ENCODE measurements at regions not wholly inside any gene's neighbourhood (a gene's known extent, or its start where the extent isn't known, plus 50 kb on each side); places are given as distances from the start of the nearest gene placed in this dataset.

GRCh38 chr14:98944989-98945388 lies 327.0 kb downstream of the BCL11B start:
- H3K27me3 ChIP-seq (replicated peaks; ENCODE audit: control insufficient read depth, insufficient read depth, low read length): no peaks in the 10 kb centered on the region
- H3K4me3 ChIP-seq (replicated peaks; ENCODE audit: low read depth, low read length): no peak overlapping the region
- H3K36me3 ChIP-seq (ENCODE audit: control insufficient read depth, insufficient read depth, low read length): no peaks in the 10 kb centered on the region
- TF ChIP-seq, protein P1, sequence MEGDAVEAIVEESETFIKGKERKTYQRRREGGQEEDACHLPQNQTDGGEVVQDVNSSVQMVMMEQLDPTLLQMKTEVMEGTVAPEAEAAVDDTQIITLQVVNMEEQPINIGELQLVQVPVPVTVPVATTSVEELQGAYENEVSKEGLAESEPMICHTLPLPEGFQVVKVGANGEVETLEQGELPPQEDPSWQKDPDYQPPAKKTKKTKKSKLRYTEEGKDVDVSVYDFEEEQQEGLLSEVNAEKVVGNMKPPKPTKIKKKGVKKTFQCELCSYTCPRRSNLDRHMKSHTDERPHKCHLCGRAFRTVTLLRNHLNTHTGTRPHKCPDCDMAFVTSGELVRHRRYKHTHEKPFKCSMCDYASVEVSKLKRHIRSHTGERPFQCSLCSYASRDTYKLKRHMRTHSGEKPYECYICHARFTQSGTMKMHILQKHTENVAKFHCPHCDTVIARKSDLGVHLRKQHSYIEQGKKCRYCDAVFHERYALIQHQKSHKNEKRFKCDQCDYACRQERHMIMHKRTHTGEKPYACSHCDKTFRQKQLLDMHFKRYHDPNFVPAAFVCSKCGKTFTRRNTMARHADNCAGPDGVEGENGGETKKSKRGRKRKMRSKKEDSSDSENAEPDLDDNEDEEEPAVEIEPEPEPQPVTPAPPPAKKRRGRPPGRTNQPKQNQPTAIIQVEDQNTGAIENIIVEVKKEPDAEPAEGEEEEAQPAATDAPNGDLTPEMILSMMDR (IDR thresholded peaks at IDR 0.05; ENCODE audit: insufficient read depth, low read length, poor library complexity, severe bottlenecking): no peak
- DNase-seq (ENCODE audit: extremely low read depth, insufficient read length): no peak

DNA sequence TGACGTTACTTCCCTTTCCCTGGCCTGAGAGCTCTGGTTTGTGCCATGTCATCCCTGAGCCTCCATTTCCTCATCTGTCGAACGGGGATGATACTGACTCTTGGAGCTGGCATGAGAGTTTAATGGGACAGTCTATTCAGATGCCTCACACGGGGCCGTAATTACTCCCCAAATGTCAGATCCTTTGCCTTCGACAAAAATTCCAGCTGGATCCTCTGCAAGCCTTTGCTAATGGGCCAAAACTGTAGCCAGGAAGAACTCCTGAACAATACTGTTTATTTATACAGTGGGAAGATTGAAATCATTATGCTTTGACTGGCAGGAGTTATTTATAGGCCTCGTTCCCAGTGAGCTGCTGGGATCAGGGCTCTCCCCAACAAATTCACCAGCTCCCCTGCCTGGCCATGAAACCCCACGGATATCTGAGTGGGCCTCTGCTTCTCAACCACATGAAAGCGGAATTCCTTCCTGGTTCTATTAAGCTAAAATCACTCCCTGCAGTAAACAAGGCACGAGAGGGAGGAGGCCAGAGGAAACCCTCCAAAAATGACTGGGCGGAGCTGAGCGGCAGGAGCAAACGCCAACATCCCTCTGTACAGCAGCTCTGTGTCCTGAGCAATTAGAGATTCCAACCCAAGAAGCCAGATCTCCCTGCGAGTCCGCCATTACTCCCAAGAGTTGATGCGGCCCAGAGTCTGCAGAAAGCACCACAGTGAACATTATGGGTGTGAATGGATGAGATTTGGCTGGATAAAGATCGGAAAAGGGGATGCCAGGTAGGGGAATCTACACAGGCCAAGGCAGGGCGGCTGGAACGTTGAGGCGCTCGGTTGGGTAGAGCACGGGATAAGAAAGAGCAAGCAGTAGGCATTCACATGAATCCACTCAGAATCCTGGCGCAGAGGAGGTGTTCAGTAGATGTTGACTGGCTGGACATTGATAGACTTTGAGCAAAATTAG lies 326.1 kb downstream of the BCL11B start:
- TF ChIP-seq, protein P1 (IDR thresholded peaks at IDR 0.05; ENCODE audit: insufficient read depth, low read length, poor library complexity, severe bottlenecking): no peak
- Histone ChIP-seq H3K4me3 (replicated peaks; ENCODE audit: low read depth, low read length) (no peak overlapping the region), H3K36me3 (ENCODE audit: control insufficient read depth, insufficient read depth, low read length) (no peaks in the 10 kb centered on the region), H3K27me3 (replicated peaks; ENCODE audit: control insufficient read depth, insufficient read depth, low read length) (no peaks in the 10 kb centered on the region)
- no peak for DNase-seq (ENCODE audit: extremely low read depth, insufficient read length)

GRCh38 chr14:98946940-98947339 lies 325.1 kb downstream of the BCL11B start:
- no peak overlapping the region for H3K4me3 ChIP-seq (replicated peaks; ENCODE audit: low read depth, low read length)
- no peaks in the 10 kb centered on the region for H3K27me3 ChIP-seq (replicated peaks; ENCODE audit: control insufficient read depth, insufficient read depth, low read length)
- H3K36me3 ChIP-seq (ENCODE audit: control insufficient read depth, insufficient read depth, low read length): no peaks in the 10 kb centered on the region
- TF ChIP-seq, protein P1 (IDR thresholded peaks at IDR 0.05; ENCODE audit: insufficient read depth, low read length, poor library complexity, severe bottlenecking): no peak
- no peak for DNase-seq (ENCODE audit: extremely low read depth, insufficient read length)

- H3K27me3 ChIP-seq (replicated peaks; ENCODE audit: control insufficient read depth, insufficient read depth, low read length): no peaks in the 10 kb centered on the region
Observed at GRCh38 chr14:98947911-98948595, 323.9 kb downstream of the BCL11B start.

DNA sequence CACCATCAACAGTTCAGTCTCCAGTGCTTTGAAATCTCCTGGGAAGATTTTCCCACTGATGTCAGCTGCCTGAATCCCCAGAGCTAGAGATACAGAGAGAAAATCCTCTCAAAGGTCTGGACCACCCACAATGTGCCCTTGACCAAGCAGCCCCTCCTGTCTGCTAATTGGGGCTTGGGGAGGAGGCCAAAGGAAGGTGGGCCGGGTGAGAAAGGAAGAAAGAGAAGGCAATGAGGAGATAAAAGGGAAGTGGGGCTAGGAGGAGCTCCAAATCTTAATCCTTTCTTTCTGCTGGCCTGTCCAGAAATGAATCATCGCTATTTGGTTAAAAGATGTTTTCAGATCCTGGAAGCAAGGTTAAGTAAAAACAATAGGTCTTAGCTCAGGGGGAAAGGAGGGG lies 322.9 kb downstream of the BCL11B start:
- H3K4me3 ChIP-seq (replicated peaks; ENCODE audit: low read depth, low read length): no peak overlapping the region
- H3K27me3 ChIP-seq (replicated peaks; ENCODE audit: control insufficient read depth, insufficient read depth, low read length): no peaks in the 10 kb centered on the region
- DNase-seq (ENCODE audit: extremely low read depth, insufficient read length): no peak
- H3K36me3 ChIP-seq (ENCODE audit: control insufficient read depth, insufficient read depth, low read length): no peaks in the 10 kb centered on the region
- TF ChIP-seq, protein P1 (IDR thresholded peaks at IDR 0.05; ENCODE audit: insufficient read depth, low read length, poor library complexity, severe bottlenecking): no peak

More at GRCh38 chr14:98947911-98948595, 323.9 kb downstream of the BCL11B start:
- no peak overlapping the region for H3K4me3 ChIP-seq (replicated peaks; ENCODE audit: low read depth, low read length)
- TF ChIP-seq, protein P1 (IDR thresholded peaks at IDR 0.05; ENCODE audit: insufficient read depth, low read length, poor library complexity, severe bottlenecking): no peak
- DNase-seq (ENCODE audit: extremely low read depth, insufficient read length): no peak
- H3K36me3 ChIP-seq (ENCODE audit: control insufficient read depth, insufficient read depth, low read length): no peaks in the 10 kb centered on the region

Measured in GM06990 (cell line).